Gastrocnemius medialis (tissue), 4 donors: ENCODE measurements at regions not wholly inside any gene's neighbourhood (a gene's known extent, or its start where the extent isn't known, plus 50 kb on each side); places are given as distances from the start of the nearest gene placed in this dataset.

ENCODE experiments used
- ATAC-seq, 2 donors: fragments of 150-250 bp; one replicate each; pipeline ENCODE4 v1.9.1; 2016
- DNase-seq, 2 donors: peaks; one replicate each; pipeline ENCODE4 v3.0.0-alpha.2; 2019
- H3K27ac ChIP-seq, 4 donors: fragments of 200-600 bp; sonication (generic); 1 replicate in 1 of 4; 2 replicates in 3 of 4; pipeline ENCODE4 v1.5.1; 2016 to 2018; ENCODE audit warnings: mild to moderate bottlenecking in 2 of 4, moderate library complexity in 1 of 4
- H3K27me3 ChIP-seq, 3 donors: fragments of 200-600 bp; sonication (generic) in 2 of 3; 1 replicate in 1 of 3; 2 replicates in 2 of 3; pipeline versions ENCODE4 v1.5.1 to v1.6.0; 2016 to 2019; ENCODE audit warnings: mild to moderate bottlenecking in 1 of 3, moderate library complexity in 1 of 3
- H3K36me3 ChIP-seq, 2 donors: fragments of 200-600 bp; sonication (generic) in 1 of 2; one replicate each; pipeline ENCODE4 v1.5.1; 2017 to 2018
- H3K4me1 ChIP-seq, 2 donors: fragments of 200-600 bp; sonication (generic) in 1 of 2; one replicate each; pipeline ENCODE4 v1.5.1; 2016 to 2017; ENCODE audit warnings: mild to moderate bottlenecking in 2 of 2
- H3K4me3 ChIP-seq, 4 donors: fragments of 200-600 bp; sonication (generic) in 3 of 4; 1 replicate in 1 of 4; 2 replicates in 3 of 4; pipeline ENCODE4 v1.5.1; 2016 to 2019; ENCODE audit warnings: mild to moderate bottlenecking in 2 of 4
- H3K9me3 ChIP-seq, 3 donors: fragments of 200-600 bp; sonication (generic) in 2 of 3; 1 replicate in 1 of 3; 2 replicates in 2 of 3; pipeline ENCODE4 v1.5.1; 2016 to 2019
- CTCF ChIP-seq, 5 experiments: fragments of 450-650 bp in 3 of 5; fragments of 200-600 bp in 2 of 5; sonication (generic) in 2 of 5; IDR thresholded peaks in 4 of 5; conservative IDR thresholded peaks in 1 of 5; 1 replicate in 4 of 5; 2 replicates in 1 of 5; pipeline ENCODE4 v1.5.1; 2016 to 2019; ENCODE audit warnings: antibody characterized with exemption in 5 of 5, mild to moderate bottlenecking in 3 of 5, moderate library complexity in 3 of 5
- POLR2A ChIP-seq, 2 donors: fragments of 450-650 bp; IDR thresholded peaks; one replicate each; pipeline ENCODE4 v1.6.1; 2017; ENCODE audit warnings: antibody characterized with exemption in 2 of 2, mild to moderate bottlenecking in 2 of 2, moderate library complexity in 2 of 2
- in situ Hi-C, 4 donors: fragments of 200-750 bp; cut with MboI; loops; one replicate each; pipeline versions ENCODE4 v1.15.0 to v1.8.0; 2017; ENCODE audit warnings: low sequenced_read_pairs in 4 of 4
- intact Hi-C: fragments of 100-400 bp; cut with DNase I; formaldehyde crosslinking; loops from one replicate; pipeline ENCODE4 v1.15.1; 2023; ENCODE audit warnings: low total_unique reads

- no peak for ATAC-seq
Measured at GRCh38 chr16:86730086-86730485, 151.7 kb downstream of the FOXL1 start.

GRCh38 chr16:86730597-86730996 lies 152.2 kb downstream of the FOXL1 start:
- DNase-seq: no peak
- Histone ChIP-seq H3K27me3 (peaks cover 0 to 4% (median 0%) of the 10 kb centered on the region in 3 donors), H3K27ac (no peak overlapping the region), H3K4me1 (peaks cover 6 to 31% of the 10 kb centered on the region in 2 donors), H3K36me3 (no peaks in the 10 kb centered on the region), H3K4me3 (no peak overlapping the region), H3K9me3 (no peaks in the 10 kb centered on the region)
- in situ Hi-C loops (no loop called here), intact Hi-C loops (no loop called here)
- no peak for ATAC-seq
- TF ChIP-seq POLR2A (IDR thresholded peaks at IDR 0.05) (no peak), CTCF (IDR thresholded peaks at IDR 0.05 in 4 of 5, conservative IDR thresholded peaks at IDR 0.05 in 1 of 5) (no peak)

More at GRCh38 chr16:86730086-86730485, 151.7 kb downstream of the FOXL1 start:
- Histone ChIP-seq H3K4me3 (no peak overlapping the region), H3K36me3 (no peaks in the 10 kb centered on the region), H3K9me3 (no peaks in the 10 kb centered on the region), H3K27ac (peak overlapping the region in 2 of 4 donors; percentile 11 to 35), H3K4me1 (peaks cover 6 to 31% of the 10 kb centered on the region in 2 donors), H3K27me3 (peaks cover 0 to 4% (median 0%) of the 10 kb centered on the region in 3 donors)
- no peak for DNase-seq
- TF ChIP-seq CTCF (IDR thresholded peaks at IDR 0.05 in 4 of 5, conservative IDR thresholded peaks at IDR 0.05 in 1 of 5): no peak
- TF ChIP-seq POLR2A (IDR thresholded peaks at IDR 0.05): no peak
- intact Hi-C loops: no loop called here
- in situ Hi-C loops: no loop called here

- no peak for TF ChIP-seq POLR2A (IDR thresholded peaks at IDR 0.05)
- H3K36me3 ChIP-seq: no peaks in the 10 kb centered on the region
- intact Hi-C loops: no loop called here
- no peaks in the 10 kb centered on the region for H3K9me3 ChIP-seq
- no peak for DNase-seq
- H3K27ac ChIP-seq: no peak overlapping the region
- H3K4me1 ChIP-seq: peaks cover 6 to 22% of the 10 kb centered on the region in 2 donors
- peak in 1 of 2 donors; percentile 22 for ATAC-seq
- H3K27me3 ChIP-seq: peaks cover 0 to 4% (median 0%) of the 10 kb centered on the region in 3 donors
- in situ Hi-C loops: no loop called here
- H3K4me3 ChIP-seq: no peak overlapping the region
Measured at GRCh38 chr16:86732621-86733295, 154.4 kb downstream of the FOXL1 start.

GRCh38 chr16:86733546-86734254 lies 155.4 kb downstream of the FOXL1 start:
- DNase-seq (no peak), ATAC-seq (no peak)
- intact Hi-C loops (no loop called here), in situ Hi-C loops (no loop called here)
- H3K4me3 ChIP-seq: no peak overlapping the region
- H3K27me3 ChIP-seq: peaks cover 0 to 4% (median 0%) of the 10 kb centered on the region in 3 donors
- H3K36me3 ChIP-seq: no peaks in the 10 kb centered on the region
- no peaks in the 10 kb centered on the region for H3K9me3 ChIP-seq
- no peak overlapping the region for H3K27ac ChIP-seq
- peaks cover 6 to 18% of the 10 kb centered on the region in 2 donors for H3K4me1 ChIP-seq
- TF ChIP-seq POLR2A (IDR thresholded peaks at IDR 0.05) (no peak), CTCF (IDR thresholded peaks at IDR 0.05 in 4 of 5, conservative IDR thresholded peaks at IDR 0.05 in 1 of 5) (no peak)
